Brain microvascular endothelial cell (primary cell): ENCODE measurements at regions not wholly inside any gene's neighbourhood (a gene's known extent, or its start where the extent isn't known, plus 50 kb on each side); places are given as distances from the start of the nearest gene placed in this dataset.

ENCODE experiments used
- DNase-seq: peaks from one replicate; pipeline ENCODE4 v3.0.0-alpha.2; 2020
- H3K27ac ChIP-seq: fragments of 250-450 bp; sonication (Bioruptor Pico); 2 replicates; pipeline ENCODE4 v1.5.1; 2020; ENCODE audit warnings: mild to moderate bottlenecking, moderate library complexity
- H3K27me3 ChIP-seq: fragments of 250-450 bp; sonication (Bioruptor Pico); replicated peaks from 2 replicates; pipeline ENCODE4 v1.5.1; 2020; ENCODE audit warnings: mild to moderate bottlenecking
- H3K36me3 ChIP-seq: fragments of 250-450 bp; sonication (Bioruptor Pico); replicated peaks from 2 replicates; pipeline ENCODE4 v1.5.1; 2020; ENCODE audit warnings: mild to moderate bottlenecking
- H3K4me3 ChIP-seq: 2 replicates; pipeline ENCODE4 v1.5.1; 2011; ENCODE audit warnings: low read depth, mild to moderate bottlenecking, control low read depth, low read length, moderate library complexity
- in situ Hi-C: cut with HindIII; loops from 2 replicates; pipeline ENCODE4 v1.10.0; 2017; ENCODE audit warnings: low sequenced_read_pairs, low pct_ligation_motif_present
- TF ChIP-seq, protein P1 (sequence below): IDR thresholded peaks from 2 replicates; pipeline ENCODE4 v1.5.1; 2011; ENCODE audit warnings: low read depth, mild to moderate bottlenecking, moderate library complexity, low read length, control low read depth, inconsistent platforms; ENCODE audit errors: missing control alignments

GRCh38 chr2:18078216-18078615 lies 199.7 kb downstream of the KCNS3 start:
- H3K27me3 ChIP-seq: no peaks in the 10 kb centered on the region
- peak overlapping the region; percentile 40 for H3K27ac ChIP-seq
- in situ Hi-C loops: no loop called here
- no peak overlapping the region for H3K4me3 ChIP-seq
- H3K36me3 ChIP-seq: no peaks in the 10 kb centered on the region
- DNase-seq: no peak
- TF ChIP-seq, protein P1, sequence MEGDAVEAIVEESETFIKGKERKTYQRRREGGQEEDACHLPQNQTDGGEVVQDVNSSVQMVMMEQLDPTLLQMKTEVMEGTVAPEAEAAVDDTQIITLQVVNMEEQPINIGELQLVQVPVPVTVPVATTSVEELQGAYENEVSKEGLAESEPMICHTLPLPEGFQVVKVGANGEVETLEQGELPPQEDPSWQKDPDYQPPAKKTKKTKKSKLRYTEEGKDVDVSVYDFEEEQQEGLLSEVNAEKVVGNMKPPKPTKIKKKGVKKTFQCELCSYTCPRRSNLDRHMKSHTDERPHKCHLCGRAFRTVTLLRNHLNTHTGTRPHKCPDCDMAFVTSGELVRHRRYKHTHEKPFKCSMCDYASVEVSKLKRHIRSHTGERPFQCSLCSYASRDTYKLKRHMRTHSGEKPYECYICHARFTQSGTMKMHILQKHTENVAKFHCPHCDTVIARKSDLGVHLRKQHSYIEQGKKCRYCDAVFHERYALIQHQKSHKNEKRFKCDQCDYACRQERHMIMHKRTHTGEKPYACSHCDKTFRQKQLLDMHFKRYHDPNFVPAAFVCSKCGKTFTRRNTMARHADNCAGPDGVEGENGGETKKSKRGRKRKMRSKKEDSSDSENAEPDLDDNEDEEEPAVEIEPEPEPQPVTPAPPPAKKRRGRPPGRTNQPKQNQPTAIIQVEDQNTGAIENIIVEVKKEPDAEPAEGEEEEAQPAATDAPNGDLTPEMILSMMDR: no peak

DNA sequence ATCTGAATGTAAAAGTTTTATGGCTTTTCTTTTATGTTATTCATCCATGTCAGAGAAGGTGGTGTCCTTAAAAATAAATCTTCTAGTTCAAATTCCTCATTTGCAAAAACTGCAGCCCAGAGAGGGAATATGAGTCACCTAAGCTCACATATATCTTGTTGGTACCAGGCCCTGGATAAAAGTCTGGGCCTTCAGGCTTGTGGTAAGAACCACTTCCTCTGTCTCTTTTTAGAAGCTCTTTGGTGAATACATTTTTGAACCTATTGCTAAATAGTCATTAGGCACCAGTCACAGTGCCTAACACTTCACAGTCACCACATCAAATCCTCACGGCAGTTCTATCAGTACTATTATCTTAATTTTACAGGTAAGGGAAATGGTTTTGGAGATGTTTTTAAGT lies 199.2 kb downstream of the KCNS3 start:
- Histone ChIP-seq H3K36me3 (no peaks in the 10 kb centered on the region), H3K27ac (peak overlapping the region; percentile 40), H3K27me3 (no peaks in the 10 kb centered on the region), H3K4me3 (no peak overlapping the region)
- in situ Hi-C loops: no loop called here
- DNase-seq: peak; percentile 86
- TF ChIP-seq, protein P1: no peak

DNA sequence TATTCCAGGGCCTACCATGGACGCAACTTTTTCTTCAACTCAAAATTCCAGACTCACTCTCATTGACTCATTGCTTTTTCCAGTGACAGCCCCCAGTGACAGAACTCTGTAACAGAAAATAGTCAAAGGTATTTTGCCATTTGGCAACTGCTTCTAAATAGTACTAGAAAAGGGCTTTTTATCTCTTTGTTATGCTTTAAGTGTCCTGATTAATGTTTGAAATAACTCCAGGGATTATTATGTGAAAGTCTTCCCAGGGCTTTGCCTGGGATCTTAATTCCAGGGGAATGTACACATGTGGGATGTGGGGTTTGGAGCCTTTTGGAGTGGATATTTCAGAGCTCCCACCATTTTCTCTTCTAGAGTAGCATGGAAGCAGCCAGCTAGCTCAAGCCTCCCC lies 198.8 kb downstream of the KCNS3 start:
- no peak for DNase-seq

GRCh38 chr2:18074476-18074875 lies 196.0 kb downstream of the KCNS3 start:
- in situ Hi-C loops: no loop called here
- no peak for DNase-seq
- no peaks in the 10 kb centered on the region for H3K36me3 ChIP-seq
- no peak overlapping the region for H3K4me3 ChIP-seq
- no peaks in the 10 kb centered on the region for H3K27me3 ChIP-seq
- TF ChIP-seq, protein P1: no peak
- no peak overlapping the region for H3K27ac ChIP-seq

More for the DNA sequence above, 198.8 kb downstream of the KCNS3 start:
- H3K36me3 ChIP-seq: no peaks in the 10 kb centered on the region
- no peak overlapping the region for H3K4me3 ChIP-seq
- TF ChIP-seq, protein P1: no peak
- no peaks in the 10 kb centered on the region for H3K27me3 ChIP-seq
- in situ Hi-C loops: no loop called here
- H3K27ac ChIP-seq: peak overlapping the region; percentile 26

DNA sequence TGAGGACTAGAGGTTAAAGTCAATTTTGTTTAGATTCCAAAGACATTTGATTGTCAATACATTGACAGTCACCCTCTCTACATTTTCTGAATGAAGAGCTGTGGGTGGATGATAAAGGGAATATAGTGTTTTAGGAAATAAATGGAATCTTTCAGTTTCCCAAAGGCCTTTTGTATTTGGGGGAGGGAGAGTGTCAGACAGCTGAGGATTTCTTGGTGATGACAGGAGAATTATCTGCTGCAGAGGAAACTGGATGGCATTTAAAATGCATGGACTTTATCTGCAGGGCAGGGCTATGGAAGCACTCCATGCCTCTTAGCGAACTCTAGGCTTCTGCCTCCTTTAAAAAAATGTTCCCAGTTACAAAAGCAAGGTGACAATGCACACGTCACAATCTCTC lies 195.1 kb downstream of the KCNS3 start:
- Histone ChIP-seq H3K27me3 (no peaks in the 10 kb centered on the region), H3K36me3 (no peaks in the 10 kb centered on the region), H3K27ac (no peak overlapping the region), H3K4me3 (no peak overlapping the region)
- in situ Hi-C loops: no loop called here
- TF ChIP-seq, protein P1: no peak
- DNase-seq: no peak

DNA sequence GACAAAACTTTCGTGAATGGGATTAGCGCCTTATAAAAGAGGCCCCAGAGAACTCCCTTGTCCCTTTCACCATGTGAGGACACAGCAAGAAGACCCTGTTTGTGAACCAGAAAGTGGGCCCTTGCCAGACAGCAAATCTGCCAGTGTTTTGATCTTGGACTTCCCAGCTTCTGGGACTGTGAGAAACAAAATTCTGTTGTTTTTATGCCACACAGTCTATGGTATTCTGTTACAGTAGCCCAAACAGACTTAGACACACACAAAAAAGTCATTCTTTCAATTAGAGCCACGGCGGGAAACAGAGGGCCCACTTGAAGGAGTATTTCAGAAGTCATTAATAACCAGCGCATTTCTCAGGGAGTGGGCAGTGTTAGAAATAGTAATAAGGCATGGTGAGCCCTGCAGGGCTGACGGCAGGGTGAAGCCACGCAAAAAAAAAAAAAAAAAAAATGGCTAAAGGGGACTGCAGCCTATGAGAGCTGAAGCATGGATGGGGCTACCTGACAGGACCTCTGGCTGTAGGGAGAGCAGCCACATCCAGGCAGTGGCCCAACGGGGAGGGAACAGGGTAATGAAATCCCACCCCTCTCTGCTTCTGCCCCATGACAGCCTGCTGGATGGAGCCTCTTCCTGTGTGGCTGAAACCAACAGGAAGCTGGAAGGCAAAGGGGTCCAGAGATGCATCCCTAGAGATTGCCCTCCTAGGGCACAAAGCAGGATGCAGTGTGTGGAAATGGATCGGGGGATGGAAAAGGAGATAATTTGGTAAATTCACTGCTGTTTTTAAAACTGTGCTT lies 189.3 kb downstream of the KCNS3 start:
- TF ChIP-seq, protein P1: no peak
- Histone ChIP-seq H3K36me3 (no peaks in the 10 kb centered on the region), H3K4me3 (no peak overlapping the region), H3K27me3 (no peaks in the 10 kb centered on the region), H3K27ac (no peak overlapping the region)
- no peak for DNase-seq
- in situ Hi-C loops: no loop called here
